ENCODE measurements at regions not wholly inside any gene's neighbourhood (a gene's known extent, or its start where the extent isn't known, plus 50 kb on each side); places are given as distances from the start of the nearest gene placed in this dataset.

DNA sequence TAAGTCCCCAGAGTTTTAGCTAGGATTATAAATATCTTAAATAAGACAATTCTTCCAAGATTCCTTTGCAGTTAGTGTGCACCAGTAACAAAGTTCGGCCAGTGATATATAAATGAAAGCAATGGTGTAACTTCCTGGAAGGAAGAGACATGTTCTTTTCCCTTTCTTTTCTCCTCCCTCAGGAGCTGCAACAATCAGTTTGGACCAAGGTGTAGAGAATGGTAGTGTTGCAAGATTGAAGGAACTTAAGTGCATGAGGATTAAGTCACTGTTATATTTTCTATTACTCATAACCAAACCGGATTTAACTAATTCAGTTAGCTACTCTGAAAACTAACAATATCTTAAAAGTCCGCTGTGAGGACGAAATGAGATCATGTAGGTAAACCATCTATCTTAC is 68.9 kb upstream of the KCNJ16 start:
- no peak for DNase-seq (ENCODE audit: low read depth, low spot score)
- no peak for TF ChIP-seq CTCF (IDR thresholded peaks at IDR 0.05; ENCODE audit: insufficient read depth, low read length, missing control alignments)
- POLR2A ChIA-PET, result no interaction called here
- CTCF ChIA-PET, result no interaction called here
- no peak overlapping the region for H3K4me3 ChIP-seq (ENCODE audit: low read depth, low read length)

DNA sequence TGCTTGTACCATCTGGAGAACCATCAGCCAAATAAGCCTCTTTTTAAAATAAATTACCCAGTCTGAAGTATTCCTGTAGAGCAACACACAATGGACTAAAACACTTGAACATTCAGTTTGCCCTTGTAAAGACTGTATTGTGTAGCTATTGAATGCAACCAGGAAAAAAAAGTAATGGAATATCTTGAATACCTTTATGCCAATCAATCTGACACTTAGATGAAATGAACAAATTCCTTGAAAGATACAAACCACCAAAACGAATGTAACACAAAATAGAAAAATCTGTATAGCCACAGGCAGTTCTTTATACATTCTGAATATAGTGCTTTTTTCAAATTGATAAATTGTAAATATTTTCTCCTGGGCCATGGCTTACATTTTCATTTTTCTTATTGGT is 63.3 kb upstream of the KCNJ16 start:
- ChIA-PET POLR2A (no interaction called here), CTCF (no interaction called here)
- TF ChIP-seq CTCF (IDR thresholded peaks at IDR 0.05; ENCODE audit: insufficient read depth, low read length, missing control alignments), result no peak
- no peak for DNase-seq (ENCODE audit: low read depth, low spot score)
- H3K4me3 ChIP-seq (ENCODE audit: low read depth, low read length), result no peak overlapping the region

GRCh38 chr17:70013911-70014310 is 61.1 kb upstream of the KCNJ16 start:
- TF ChIP-seq CTCF (IDR thresholded peaks at IDR 0.05; ENCODE audit: insufficient read depth, low read length, missing control alignments), result no peak
- no peak overlapping the region for H3K4me3 ChIP-seq (ENCODE audit: low read depth, low read length)
- POLR2A ChIA-PET, result no interaction called here
- no peak for DNase-seq (ENCODE audit: low read depth, low spot score)
- CTCF ChIA-PET, result no interaction called here

- no peak for DNase-seq (ENCODE audit: low read depth, low spot score)
- POLR2A ChIA-PET, result interaction anchor here (0.6 kb wide), 1 partner anchor 29 kb away, joined by 3 read pairs; no protein-coding TSS in a partner anchor
- CTCF ChIA-PET, result interaction anchor here (1.4 kb wide), 1 partner anchor 410 kb away, joined by 4 read pairs; no protein-coding TSS in a partner anchor
- no peak overlapping the region for H3K4me3 ChIP-seq (ENCODE audit: low read depth, low read length)
- TF ChIP-seq CTCF (IDR thresholded peaks at IDR 0.05; ENCODE audit: insufficient read depth, low read length, missing control alignments), result no peak
Observed at GRCh38 chr17:70017112-70017511, 57.9 kb upstream of the KCNJ16 start.

GRCh38 chr17:70017941-70018340 is 57.1 kb upstream of the KCNJ16 start:
- H3K4me3 ChIP-seq (ENCODE audit: low read depth, low read length), result no peak overlapping the region
- DNase-seq (ENCODE audit: low read depth, low spot score), result no peak
- TF ChIP-seq CTCF (IDR thresholded peaks at IDR 0.05; ENCODE audit: insufficient read depth, low read length, missing control alignments), result no peak
- POLR2A ChIA-PET, result interaction anchor here (0.6 kb wide), 1 partner anchor 30 kb away, joined by 3 read pairs; no protein-coding TSS in a partner anchor
- CTCF ChIA-PET, result interaction anchor here (1.4 kb wide), 1 partner anchor 411 kb away, joined by 4 read pairs; no protein-coding TSS in a partner anchor

GRCh38 chr17:70021726-70022125 is 53.3 kb upstream of the KCNJ16 start:
- TF ChIP-seq CTCF (IDR thresholded peaks at IDR 0.05; ENCODE audit: insufficient read depth, low read length, missing control alignments), result no peak
- no peak overlapping the region for H3K4me3 ChIP-seq (ENCODE audit: low read depth, low read length)
- ChIA-PET CTCF (no interaction called here), POLR2A (no interaction called here)
- no peak for DNase-seq (ENCODE audit: low read depth, low spot score)

Measured in AG04449 (cell line).